ENCODE measurements at regions not wholly inside any gene's neighbourhood (a gene's known extent, or its start where the extent isn't known, plus 50 kb on each side); places are given as distances from the start of the nearest gene placed in this dataset.

DNA sequence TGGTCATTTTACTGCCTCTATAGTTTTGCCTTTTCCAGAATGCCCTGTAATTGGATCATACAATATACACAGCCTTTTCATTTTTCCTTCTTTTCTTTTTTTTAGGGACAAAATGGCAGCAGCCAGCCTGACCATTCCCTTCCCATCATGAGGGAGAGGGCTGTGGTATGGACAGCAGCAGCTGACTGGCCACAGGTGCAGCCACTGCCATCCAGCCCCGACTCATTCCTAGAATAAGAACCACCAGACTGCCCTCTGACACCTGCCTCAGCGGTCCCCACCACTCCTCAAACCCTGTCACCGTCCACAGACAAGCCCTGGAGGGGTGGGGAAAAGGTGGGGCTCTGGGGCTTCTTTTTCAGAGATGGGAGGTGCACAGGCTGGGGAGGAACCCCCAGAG, 92.8 kb downstream of the EPDR1 start:
- no peaks in the 10 kb centered on the region for H3K4me1 ChIP-seq (ENCODE audit: insufficient read depth, low read length)
- Mint-ChIP-seq H3K36me3 (ENCODE audit: low read depth, unreplicated experiment) (no peaks in the 10 kb centered on the region), H3K27ac (ENCODE audit: unreplicated experiment) (no peak overlapping the region), H3K4me1 (ENCODE audit: low read depth, unreplicated experiment) (no peaks in the 10 kb centered on the region), H3K27me3 (ENCODE audit: low read depth, unreplicated experiment) (no peaks in the 10 kb centered on the region), H3K9me3 (ENCODE audit: unreplicated experiment) (no peaks in the 10 kb centered on the region), H3K4me3 (ENCODE audit: unreplicated experiment) (no peak overlapping the region)
- H3K9me3 ChIP-seq (ENCODE audit: insufficient read depth, low read depth, low read length) = no peaks in the 10 kb centered on the region
- no peaks in the 10 kb centered on the region for H3K79me2 ChIP-seq (ENCODE audit: insufficient read depth, low read length)
- no peaks in the 10 kb centered on the region for H3K27me3 ChIP-seq (ENCODE audit: insufficient read depth, low read length)
- H2AFZ ChIP-seq (ENCODE audit: low read depth, low read length) = no peak overlapping the region
- H3K4me3 ChIP-seq (ENCODE audit: insufficient read depth, low read depth, low read length) = no peak overlapping the region
- H3K4me2 ChIP-seq (ENCODE audit: low read length) = no peak overlapping the region
- FAIRE-seq (no peak), DNase-seq (ENCODE audit: low read depth) (no peak)
- no peaks in the 10 kb centered on the region for H4K20me1 ChIP-seq (ENCODE audit: insufficient read depth, low read length)
- no peak overlapping the region for H3K9ac ChIP-seq (ENCODE audit: low read length)
- TF ChIP-seq EZH2 (IDR thresholded peaks at IDR 0.05; ENCODE audit: insufficient read depth, low read length) = no peak
- TF ChIP-seq, protein P1, sequence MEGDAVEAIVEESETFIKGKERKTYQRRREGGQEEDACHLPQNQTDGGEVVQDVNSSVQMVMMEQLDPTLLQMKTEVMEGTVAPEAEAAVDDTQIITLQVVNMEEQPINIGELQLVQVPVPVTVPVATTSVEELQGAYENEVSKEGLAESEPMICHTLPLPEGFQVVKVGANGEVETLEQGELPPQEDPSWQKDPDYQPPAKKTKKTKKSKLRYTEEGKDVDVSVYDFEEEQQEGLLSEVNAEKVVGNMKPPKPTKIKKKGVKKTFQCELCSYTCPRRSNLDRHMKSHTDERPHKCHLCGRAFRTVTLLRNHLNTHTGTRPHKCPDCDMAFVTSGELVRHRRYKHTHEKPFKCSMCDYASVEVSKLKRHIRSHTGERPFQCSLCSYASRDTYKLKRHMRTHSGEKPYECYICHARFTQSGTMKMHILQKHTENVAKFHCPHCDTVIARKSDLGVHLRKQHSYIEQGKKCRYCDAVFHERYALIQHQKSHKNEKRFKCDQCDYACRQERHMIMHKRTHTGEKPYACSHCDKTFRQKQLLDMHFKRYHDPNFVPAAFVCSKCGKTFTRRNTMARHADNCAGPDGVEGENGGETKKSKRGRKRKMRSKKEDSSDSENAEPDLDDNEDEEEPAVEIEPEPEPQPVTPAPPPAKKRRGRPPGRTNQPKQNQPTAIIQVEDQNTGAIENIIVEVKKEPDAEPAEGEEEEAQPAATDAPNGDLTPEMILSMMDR (IDR thresholded peaks at IDR 0.05; ENCODE audit: insufficient read depth, low read depth, low read length) = no peak
- no peak overlapping the region for H3K27ac ChIP-seq (ENCODE audit: low read depth, low read length)
- H3K36me3 ChIP-seq (ENCODE audit: insufficient read depth, low read length) = no peaks in the 10 kb centered on the region

GRCh38 chr7:38016567-38016966, 96.1 kb downstream of the EPDR1 start:
- no peaks in the 10 kb centered on the region for H3K79me2 ChIP-seq (ENCODE audit: insufficient read depth, low read length)
- H3K9me3 ChIP-seq (ENCODE audit: insufficient read depth, low read depth, low read length) = no peaks in the 10 kb centered on the region
- H3K4me2 ChIP-seq (ENCODE audit: low read length) = no peak overlapping the region
- DNase-seq (ENCODE audit: low read depth) = no peak
- H3K4me3 ChIP-seq (ENCODE audit: insufficient read depth, low read depth, low read length) = no peak overlapping the region
- Mint-ChIP-seq H3K4me1 (ENCODE audit: low read depth, unreplicated experiment) (peaks cover 3% of the 10 kb centered on the region), H3K36me3 (ENCODE audit: low read depth, unreplicated experiment) (no peaks in the 10 kb centered on the region), H3K27ac (ENCODE audit: unreplicated experiment) (no peak overlapping the region), H3K9me3 (ENCODE audit: unreplicated experiment) (no peaks in the 10 kb centered on the region), H3K4me3 (ENCODE audit: unreplicated experiment) (no peak overlapping the region), H3K27me3 (ENCODE audit: low read depth, unreplicated experiment) (no peaks in the 10 kb centered on the region)
- H3K27ac ChIP-seq (ENCODE audit: low read depth, low read length) = no peak overlapping the region
- H2AFZ ChIP-seq (ENCODE audit: low read depth, low read length) = no peak overlapping the region
- H3K27me3 ChIP-seq (ENCODE audit: insufficient read depth, low read length) = no peaks in the 10 kb centered on the region
- no peaks in the 10 kb centered on the region for H3K36me3 ChIP-seq (ENCODE audit: insufficient read depth, low read length)
- no peaks in the 10 kb centered on the region for H4K20me1 ChIP-seq (ENCODE audit: insufficient read depth, low read length)
- FAIRE-seq = no peak
- no peak for TF ChIP-seq EZH2 (IDR thresholded peaks at IDR 0.05; ENCODE audit: insufficient read depth, low read length)
- TF ChIP-seq, protein P1 (IDR thresholded peaks at IDR 0.05; ENCODE audit: insufficient read depth, low read depth, low read length) = no peak
- no peak overlapping the region for H3K9ac ChIP-seq (ENCODE audit: low read length)
- no peaks in the 10 kb centered on the region for H3K4me1 ChIP-seq (ENCODE audit: insufficient read depth, low read length)

DNA sequence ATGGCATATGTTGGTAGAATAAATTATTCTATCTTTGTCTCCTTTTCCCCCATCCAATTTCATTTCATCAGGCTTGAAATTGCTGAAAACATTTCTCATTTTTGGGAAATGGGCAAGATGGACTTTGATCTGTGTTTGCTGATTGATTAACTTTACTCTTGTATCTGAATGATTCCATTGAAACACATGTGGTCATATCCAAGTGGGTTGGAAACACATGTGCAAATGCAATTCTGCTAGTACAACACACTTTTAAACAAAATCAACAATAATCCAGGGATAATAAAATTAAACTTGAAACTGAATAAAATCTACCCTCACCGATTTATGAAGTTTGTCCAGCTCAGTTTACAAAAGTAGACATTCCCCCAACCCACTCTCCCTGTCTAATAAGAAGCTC, 96.9 kb downstream of the EPDR1 start:
- H3K9ac ChIP-seq (ENCODE audit: low read length) = no peak overlapping the region
- no peak overlapping the region for H3K27ac ChIP-seq (ENCODE audit: low read depth, low read length)
- DNase-seq (ENCODE audit: low read depth) = no peak
- Mint-ChIP-seq H3K36me3 (ENCODE audit: low read depth, unreplicated experiment) (no peaks in the 10 kb centered on the region), H3K4me1 (ENCODE audit: low read depth, unreplicated experiment) (peaks cover 3% of the 10 kb centered on the region), H3K27ac (ENCODE audit: unreplicated experiment) (no peak overlapping the region), H3K9me3 (ENCODE audit: unreplicated experiment) (no peaks in the 10 kb centered on the region), H3K27me3 (ENCODE audit: low read depth, unreplicated experiment) (no peaks in the 10 kb centered on the region), H3K4me3 (ENCODE audit: unreplicated experiment) (no peak overlapping the region)
- H2AFZ ChIP-seq (ENCODE audit: low read depth, low read length) = no peak overlapping the region
- no peaks in the 10 kb centered on the region for H3K79me2 ChIP-seq (ENCODE audit: insufficient read depth, low read length)
- TF ChIP-seq, protein P1 (IDR thresholded peaks at IDR 0.05; ENCODE audit: insufficient read depth, low read depth, low read length) = no peak
- no peak for TF ChIP-seq EZH2 (IDR thresholded peaks at IDR 0.05; ENCODE audit: insufficient read depth, low read length)
- no peaks in the 10 kb centered on the region for H3K36me3 ChIP-seq (ENCODE audit: insufficient read depth, low read length)
- no peak overlapping the region for H3K4me3 ChIP-seq (ENCODE audit: insufficient read depth, low read depth, low read length)
- H3K27me3 ChIP-seq (ENCODE audit: insufficient read depth, low read length) = no peaks in the 10 kb centered on the region
- FAIRE-seq = no peak
- H3K4me2 ChIP-seq (ENCODE audit: low read length) = no peak overlapping the region
- no peaks in the 10 kb centered on the region for H3K9me3 ChIP-seq (ENCODE audit: insufficient read depth, low read depth, low read length)
- no peaks in the 10 kb centered on the region for H3K4me1 ChIP-seq (ENCODE audit: insufficient read depth, low read length)
- H4K20me1 ChIP-seq (ENCODE audit: insufficient read depth, low read length) = no peaks in the 10 kb centered on the region

All from astrocyte (in vitro differentiated cells and primary cell).